GM12874 (cell line): ENCODE measurements at regions not wholly inside any gene's neighbourhood (a gene's known extent, or its start where the extent isn't known, plus 50 kb on each side); places are given as distances from the start of the nearest gene placed in this dataset.

ENCODE experiments used
- CTCF ChIP-seq: IDR thresholded peaks from 2 replicates; pipeline ENCODE4 v1.5.1; 2011; ENCODE audit warnings: low read depth, mild to moderate bottlenecking, control low read depth, low read length, moderate library complexity; ENCODE audit not compliant: insufficient read depth

- TF ChIP-seq CTCF: no peak
Observed at GRCh38 chr5:4222147-4222546, 626.5 kb downstream of the IRX1 start.

GRCh38 chr5:4222821-4223220, 627.2 kb downstream of the IRX1 start:
- no peak for TF ChIP-seq CTCF

GRCh38 chr5:4225741-4226140, 630.1 kb downstream of the IRX1 start:
- no peak for TF ChIP-seq CTCF

GRCh38 chr5:4226565-4226964, 630.9 kb downstream of the IRX1 start:
- no peak for TF ChIP-seq CTCF

- TF ChIP-seq CTCF: no peak
Observed at GRCh38 chr5:4228708-4229107, 633.1 kb downstream of the IRX1 start.

- no peak for TF ChIP-seq CTCF
Observed at GRCh38 chr5:4229414-4230292, 634.0 kb downstream of the IRX1 start.

- no peak for TF ChIP-seq CTCF
Observed at GRCh38 chr5:4230471-4230785, 634.8 kb downstream of the IRX1 start.
